ENCODE measurements at regions not wholly inside any gene's neighbourhood (a gene's known extent, or its start where the extent isn't known, plus 50 kb on each side); places are given as distances from the start of the nearest gene placed in this dataset.

GRCh38 chr12:93059288-93059687 is 130.2 kb upstream of the EEA1 start:
- TF ChIP-seq CTCF (IDR thresholded peaks at IDR 0.05), result no peak
- TF ChIP-seq POLR2A (IDR thresholded peaks at IDR 0.05), result no peak
- no peak for TF ChIP-seq EP300 (IDR thresholded peaks at IDR 0.05)

Measured in ovary (tissue), 3 donors.